ENCODE measurements at regions not wholly inside any gene's neighbourhood (a gene's known extent, or its start where the extent isn't known, plus 50 kb on each side); places are given as distances from the start of the nearest gene placed in this dataset.
A peak's percentile ranks its signal among the peaks of the same experiment; 100 is the strongest.
"Not testable (repeated sequence)": the region's sequence is repeated elsewhere in the genome, so short reads cannot be mapped to it uniquely, and the experiment has no call there.

DNA sequence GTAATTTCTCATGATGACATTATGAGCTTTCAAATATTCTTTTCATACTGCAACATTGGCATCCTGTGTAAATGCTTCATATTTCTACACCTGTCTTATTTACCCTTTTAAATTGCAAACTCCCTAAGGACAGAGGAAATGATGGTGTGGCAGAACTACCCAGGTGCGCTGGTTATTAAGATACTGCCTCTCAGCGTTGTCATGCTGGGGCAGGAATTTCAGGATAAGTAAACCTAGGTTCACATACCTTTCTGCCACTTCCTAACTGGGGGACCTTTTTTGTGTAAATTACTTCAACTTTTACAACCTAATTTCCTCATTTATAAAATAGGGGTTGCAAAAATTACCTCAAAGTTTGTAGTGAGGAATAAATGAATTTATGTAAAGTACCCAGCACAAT is 137.7 kb upstream of the NBPF26 start:
- DNase-seq (ENCODE audit: extremely low read depth in 1 of 4, low spot score in 3 of 4); H3K4me2 ChIP-seq (ENCODE audit: insufficient read depth, low read length); POLR2A ChIA-PET; H3K36me3 ChIP-seq (ENCODE audit: control insufficient read depth, insufficient read depth, low read length); FAIRE-seq; intact Hi-C loops (cut with micrococcal nuclease); H3K4me1 ChIP-seq (replicated peaks in 1 of 2; ENCODE audit: control insufficient read depth in 2 of 2, insufficient read depth in 2 of 2, low read length in 2 of 2); H2AFZ ChIP-seq (ENCODE audit: low read depth, low read length); H3K9me3 ChIP-seq (replicated peaks; ENCODE audit: control insufficient read depth, insufficient read depth, low read depth, low read length); ATAC-seq; in situ Hi-C loops (cut with MboI); H3K4me3 ChIP-seq; CTCF ChIA-PET (ENCODE audit: low intra/inter-chr PET ratio); BruUV-seq (replicated peaks); H3K9me1 ChIP-seq (ENCODE audit: control insufficient read depth, insufficient read depth, low read length); H3K79me2 ChIP-seq (ENCODE audit: control insufficient read depth, insufficient read depth, low read length); H4K20me1 ChIP-seq (replicated peaks; ENCODE audit: control insufficient read depth, insufficient read depth, low read length); H3K27me3 ChIP-seq (ENCODE audit: control insufficient read depth in 2 of 2, insufficient read depth in 2 of 2, low read length in 2 of 2); H3K27ac ChIP-seq (ENCODE audit: extremely low read depth, low read depth, low read length); H3K9ac ChIP-seq (ENCODE audit: insufficient read depth in 1 of 2, low read depth in 2 of 2, low read length in 2 of 2): not testable (repeated sequence)
- no CpG with 5 or more reads among the region's 2 CpGs for WGBS (ENCODE audit: insufficient coverage, low coverage, missing lambda C conversion rate)

DNA sequence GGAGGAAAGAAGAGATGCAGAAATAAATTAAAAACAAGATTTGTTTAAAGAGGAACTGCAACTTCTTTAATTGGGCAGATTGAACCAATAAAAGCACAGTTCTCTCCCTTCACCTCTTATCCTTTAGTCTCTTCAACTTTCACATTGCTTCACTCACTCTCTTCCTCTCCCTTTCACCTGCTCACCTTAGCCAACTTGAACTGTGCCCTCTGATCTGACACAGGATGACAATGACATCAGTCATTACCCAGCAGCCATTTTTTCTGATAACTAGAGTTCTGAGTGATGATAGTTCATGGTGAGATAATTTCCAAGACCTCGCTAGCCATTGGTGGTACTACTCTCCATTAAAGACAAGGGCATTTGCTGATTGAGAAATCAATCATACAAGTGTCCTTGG is 134.9 kb upstream of the NBPF26 start:
- intact Hi-C loops (cut with micrococcal nuclease); H3K4me3 ChIP-seq; H3K79me2 ChIP-seq (ENCODE audit: control insufficient read depth, insufficient read depth, low read length); in situ Hi-C loops (cut with MboI); BruUV-seq (replicated peaks); ATAC-seq; H3K9me3 ChIP-seq (replicated peaks; ENCODE audit: control insufficient read depth, insufficient read depth, low read depth, low read length); CTCF ChIA-PET (ENCODE audit: low intra/inter-chr PET ratio); POLR2A ChIA-PET; H4K20me1 ChIP-seq (replicated peaks; ENCODE audit: control insufficient read depth, insufficient read depth, low read length); H3K27me3 ChIP-seq (ENCODE audit: control insufficient read depth in 2 of 2, insufficient read depth in 2 of 2, low read length in 2 of 2); FAIRE-seq; DNase-seq (ENCODE audit: extremely low read depth in 1 of 4, low spot score in 3 of 4); H3K36me3 ChIP-seq (ENCODE audit: control insufficient read depth, insufficient read depth, low read length); H3K9me1 ChIP-seq (ENCODE audit: control insufficient read depth, insufficient read depth, low read length); H2AFZ ChIP-seq (ENCODE audit: low read depth, low read length); H3K4me2 ChIP-seq (ENCODE audit: insufficient read depth, low read length); H3K9ac ChIP-seq (ENCODE audit: insufficient read depth in 1 of 2, low read depth in 2 of 2, low read length in 2 of 2); H3K27ac ChIP-seq (ENCODE audit: extremely low read depth, low read depth, low read length); H3K4me1 ChIP-seq (replicated peaks in 1 of 2; ENCODE audit: control insufficient read depth in 2 of 2, insufficient read depth in 2 of 2, low read length in 2 of 2): not testable (repeated sequence)
- WGBS (ENCODE audit: insufficient coverage, low coverage, missing lambda C conversion rate) = no CpG with 5 or more reads among the region's 1 CpG

DNA sequence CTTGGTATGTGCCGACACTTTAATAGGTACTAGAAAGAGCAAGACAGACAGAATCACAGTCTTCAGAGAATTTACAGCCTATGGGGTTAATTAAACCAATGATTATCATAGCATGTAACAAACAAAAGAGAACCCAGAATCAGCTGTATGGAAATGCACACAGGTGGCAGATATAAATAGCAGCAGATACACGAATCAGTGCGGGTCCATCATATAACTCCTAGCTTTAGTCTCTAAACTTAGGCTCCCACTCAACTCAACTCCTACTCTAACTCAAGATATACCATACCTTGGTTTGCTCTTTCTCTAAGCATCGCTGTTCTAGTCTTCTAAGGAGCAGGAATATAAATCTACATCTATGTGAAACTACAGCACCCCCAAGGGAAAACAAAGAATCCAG is 132.0 kb upstream of the NBPF26 start:
- H4K20me1 ChIP-seq (replicated peaks; ENCODE audit: control insufficient read depth, insufficient read depth, low read length); H3K36me3 ChIP-seq (ENCODE audit: control insufficient read depth, insufficient read depth, low read length); FAIRE-seq; CTCF ChIA-PET (ENCODE audit: low intra/inter-chr PET ratio); in situ Hi-C loops (cut with MboI); H2AFZ ChIP-seq (ENCODE audit: low read depth, low read length); H3K4me2 ChIP-seq (ENCODE audit: insufficient read depth, low read length); H3K4me3 ChIP-seq; H3K27ac ChIP-seq (ENCODE audit: extremely low read depth, low read depth, low read length); BruUV-seq (replicated peaks); POLR2A ChIA-PET; H3K4me1 ChIP-seq (replicated peaks in 1 of 2; ENCODE audit: control insufficient read depth in 2 of 2, insufficient read depth in 2 of 2, low read length in 2 of 2); intact Hi-C loops (cut with micrococcal nuclease); H3K9me3 ChIP-seq (replicated peaks; ENCODE audit: control insufficient read depth, insufficient read depth, low read depth, low read length); H3K79me2 ChIP-seq (ENCODE audit: control insufficient read depth, insufficient read depth, low read length); H3K9me1 ChIP-seq (ENCODE audit: control insufficient read depth, insufficient read depth, low read length); H3K9ac ChIP-seq (ENCODE audit: insufficient read depth in 1 of 2, low read depth in 2 of 2, low read length in 2 of 2); DNase-seq (ENCODE audit: extremely low read depth in 1 of 4, low spot score in 3 of 4); H3K27me3 ChIP-seq (ENCODE audit: control insufficient read depth in 2 of 2, insufficient read depth in 2 of 2, low read length in 2 of 2): not testable (repeated sequence)
- WGBS (ENCODE audit: insufficient coverage, low coverage, missing lambda C conversion rate) = no CpG with 5 or more reads among the region's 4 CpGs
- ATAC-seq = peak; percentile 12; the same call in 2 of the 3 replicates

GRCh38 chr1:120592943-120593342 is 130.8 kb upstream of the NBPF26 start:
- BruUV-seq (replicated peaks); H3K79me2 ChIP-seq (ENCODE audit: control insufficient read depth, insufficient read depth, low read length); H3K36me3 ChIP-seq (ENCODE audit: control insufficient read depth, insufficient read depth, low read length); intact Hi-C loops (cut with micrococcal nuclease); CTCF ChIA-PET (ENCODE audit: low intra/inter-chr PET ratio); H3K27ac ChIP-seq (ENCODE audit: extremely low read depth, low read depth, low read length); H3K9me1 ChIP-seq (ENCODE audit: control insufficient read depth, insufficient read depth, low read length); H3K27me3 ChIP-seq (ENCODE audit: control insufficient read depth in 2 of 2, insufficient read depth in 2 of 2, low read length in 2 of 2); H3K4me2 ChIP-seq (ENCODE audit: insufficient read depth, low read length); H3K4me3 ChIP-seq; H3K9me3 ChIP-seq (replicated peaks; ENCODE audit: control insufficient read depth, insufficient read depth, low read depth, low read length); DNase-seq (ENCODE audit: extremely low read depth in 1 of 4, low spot score in 3 of 4); H3K9ac ChIP-seq (ENCODE audit: insufficient read depth in 1 of 2, low read depth in 2 of 2, low read length in 2 of 2); in situ Hi-C loops (cut with MboI); H4K20me1 ChIP-seq (replicated peaks; ENCODE audit: control insufficient read depth, insufficient read depth, low read length); H3K4me1 ChIP-seq (replicated peaks in 1 of 2; ENCODE audit: control insufficient read depth in 2 of 2, insufficient read depth in 2 of 2, low read length in 2 of 2); FAIRE-seq; H2AFZ ChIP-seq (ENCODE audit: low read depth, low read length); POLR2A ChIA-PET: not testable (repeated sequence)
- WGBS (ENCODE audit: insufficient coverage, low coverage, missing lambda C conversion rate) = no CpG with 5 or more reads among the region's 3 CpGs
- peak; percentile 69 for ATAC-seq

Data from K562 (cell line).